SH-SY5Y (cell line): ENCODE measurements at regions not wholly inside any gene's neighbourhood (a gene's known extent, or its start where the extent isn't known, plus 50 kb on each side); places are given as distances from the start of the nearest gene placed in this dataset.

Source experiments
- GATA2 ChIP-seq: IDR thresholded peaks from 2 replicates; pipeline ENCODE4 v1.6.1; 2011; ENCODE audit warnings: mild to moderate bottlenecking, low read depth, low read length
- GATA3 ChIP-seq: IDR thresholded peaks from 2 replicates; pipeline ENCODE4 v1.6.1; 2011; ENCODE audit warnings: low read depth, mild to moderate bottlenecking, low read length, moderate library complexity

GRCh38 chr12:111124183-111124582 is 203.8 kb upstream of the MYL2 start:
- TF ChIP-seq GATA2 (no peak), GATA3 (no peak)
